HCT116 (cell line): ENCODE measurements at regions not wholly inside any gene's neighbourhood (a gene's known extent, or its start where the extent isn't known, plus 50 kb on each side); places are given as distances from the start of the nearest gene placed in this dataset.

Experiments
- ATAC-seq: fragments of 200-7000 bp; cut with Tn5 transposase; 2 replicates; pipeline ENCODE4 v1.9.1; 2020; ENCODE audit warnings: mild to moderate bottlenecking, moderate library complexity
- BruUV-seq: library from RNA; stranded (reverse); fragments of 400-500 nt; replicated peaks from 2 replicates; lab custom pipeline; 2021; lab: Mats Ljungman, UMichigan
- CTCF ChIA-PET: fragments of 300-600 bp; sonication (Branson Sonifier 250); formaldehyde crosslinking; loops from one replicate; lab custom pipeline; 2021; ENCODE audit warnings: antibody characterized with exemption; lab: Charles Lee
- POLR2A ChIA-PET: fragments of 300-600, 350-600 bp; sonication (Branson Sonifier 250); formaldehyde crosslinking; loops from one replicate; lab custom pipeline; 2021; ENCODE audit warnings: antibody characterized with exemption; lab: Charles Lee
- RAD21 ChIA-PET, 2 experiments: fragments of 300-600 bp; sonication (Branson Sonifier 250); formaldehyde crosslinking; loops; one replicate each; lab custom pipeline; 2023; ENCODE audit warnings: low total read pairs in 2 of 2; ENCODE audit not compliant: uncharacterized antibody in 2 of 2, unreplicated experiment in 2 of 2, low non-redundant PET in 1 of 2; lab: Charles Lee
- DNase-seq: peaks from one replicate; pipeline ENCODE4 v3.0.0-alpha.2; 2010; ENCODE audit warnings: low read depth, low spot score
- H2AFZ ChIP-seq: fragments of 200-600 bp; shearing (Covaris generic), sonication (generic); 2 replicates; pipeline ENCODE4 v1.6.1; 2017; ENCODE audit warnings: low read depth, mixed run types, mixed read lengths, antibody characterized with exemption, low read length; ENCODE audit not compliant: poor library complexity, severe bottlenecking
- H3K27ac ChIP-seq: 2 replicates; pipeline ENCODE4 v1.5.1; 2012; ENCODE audit warnings: low read depth, low read length
- H3K27me3 ChIP-seq: fragments of 200-600 bp; sonication (generic); 2 replicates; pipeline ENCODE4 v1.6.1; 2016; ENCODE audit warnings: mixed run types, low read length, mixed read lengths; ENCODE audit not compliant: insufficient read depth
- H3K36me3 ChIP-seq, 2 experiments: fragments of 200-500 bp in 1 of 2; fragments of 200-600 bp in 1 of 2; sonication (Bioruptor generic) in 1 of 2; sonication (generic) in 1 of 2; 2 replicates each; pipeline versions ENCODE4 v1.5.1 to v1.6.1; 2014 to 2016; ENCODE audit warnings: low read length in 2 of 2, inconsistent platforms in 1 of 2, mixed read lengths in 1 of 2, mixed run types in 1 of 2; ENCODE audit not compliant: insufficient read depth in 2 of 2, control insufficient read depth in 1 of 2
- H3K4me1 ChIP-seq, 2 experiments: fragments of 200-600 bp in 1 of 2; sonication (generic) in 1 of 2; 2 replicates each; pipeline versions ENCODE4 v1.5.1 to v1.6.1; 2012 to 2017; ENCODE audit warnings: low read length in 2 of 2, inconsistent platforms in 1 of 2, mild to moderate bottlenecking in 1 of 2, mixed read lengths in 1 of 2, mixed run types in 1 of 2, moderate library complexity in 1 of 2; ENCODE audit not compliant: insufficient read depth in 2 of 2, control insufficient read depth in 1 of 2
- H3K4me2 ChIP-seq: fragments of 200-600 bp; sonication (generic); 2 replicates; pipeline ENCODE4 v1.6.1; 2017; ENCODE audit warnings: mixed run types, low read length, mixed read lengths
- H3K4me3 ChIP-seq, 2 experiments: fragments of 200-600 bp in 1 of 2; sonication (generic) in 1 of 2; replicated peaks in 1 of 2; 2 replicates each; pipeline ENCODE4 v1.5.1; 2011 to 2016; ENCODE audit warnings: low read length in 2 of 2, control low read depth in 1 of 2, low read depth in 1 of 2, mild to moderate bottlenecking in 1 of 2, mixed read lengths in 1 of 2, mixed run types in 1 of 2
- H3K79me2 ChIP-seq: fragments of 200-600 bp; sonication (generic); 2 replicates; pipeline ENCODE4 v1.6.1; 2017; ENCODE audit warnings: mild to moderate bottlenecking, mixed run types, low read length, moderate library complexity, mixed read lengths; ENCODE audit not compliant: insufficient read depth
- H3K9ac ChIP-seq: fragments of 200-600 bp; sonication (generic); 2 replicates; pipeline ENCODE4 v1.6.1; 2016; ENCODE audit warnings: low read length, mixed read lengths
- H3K9me2 ChIP-seq: fragments of 200-600 bp; sonication (generic), shearing (Covaris generic); 2 replicates; pipeline ENCODE4 v1.6.1; 2017; ENCODE audit warnings: mixed run types, mild to moderate bottlenecking, moderate library complexity; ENCODE audit not compliant: insufficient read depth
- H3K9me3 ChIP-seq, 2 experiments: fragments of 200-500 bp in 1 of 2; fragments of 200-600 bp in 1 of 2; sonication (Bioruptor generic) in 1 of 2; sonication (generic) in 1 of 2; 2 replicates each; pipeline ENCODE4 v1.6.1; 2014 to 2017; ENCODE audit warnings: low read length in 2 of 2, mixed read lengths in 2 of 2, inconsistent platforms in 1 of 2, low read depth in 1 of 2, mild to moderate bottlenecking in 1 of 2, mixed run types in 1 of 2, moderate library complexity in 1 of 2; ENCODE audit not compliant: control insufficient read depth in 1 of 2, insufficient read depth in 1 of 2
- H4K20me1 ChIP-seq: fragments of 200-600 bp; sonication (generic), shearing (Covaris generic); 2 replicates; pipeline ENCODE4 v1.6.1; 2017; ENCODE audit warnings: mixed run types, mild to moderate bottlenecking, moderate library complexity; ENCODE audit not compliant: insufficient read depth
- CBX3 ChIP-seq: IDR thresholded peaks from 2 replicates; pipeline ENCODE4 v1.6.1; 2012; ENCODE audit warnings: low read depth
- CEBPB ChIP-seq: IDR thresholded peaks from 2 replicates; pipeline ENCODE4 v1.6.1; 2012; ENCODE audit warnings: low read depth
- EGR1 ChIP-seq: IDR thresholded peaks from 2 replicates; pipeline ENCODE4 v1.6.1; 2012; ENCODE audit warnings: low read depth
- EZH2 ChIP-seq: fragments of 200-600 bp; sonication (generic); IDR thresholded peaks from 2 replicates; pipeline ENCODE4 v1.6.1; 2017; ENCODE audit warnings: antibody characterized with exemption, mixed run types
- EZH2phosphoT487 ChIP-seq: fragments of 200-600 bp; IDR thresholded peaks from 2 replicates; pipeline ENCODE4 v1.6.1; 2018; ENCODE audit warnings: antibody characterized with exemption, borderline replicate concordance
- FOSL1 ChIP-seq: IDR thresholded peaks from 2 replicates; pipeline ENCODE4 v1.6.1; 2012; ENCODE audit warnings: low read depth
- JUND ChIP-seq: IDR thresholded peaks from 2 replicates; pipeline ENCODE4 v1.6.1; 2012
- POLR2A ChIP-seq: IDR thresholded peaks from 2 replicates; pipeline ENCODE4 v1.7.0; 2011; ENCODE audit warnings: borderline replicate concordance; ENCODE audit not compliant: insufficient read depth, insufficient read length; ENCODE audit errors: extremely low read depth
- RAD21 ChIP-seq: IDR thresholded peaks from 2 replicates; pipeline ENCODE4 v1.6.1; 2012; ENCODE audit warnings: low read depth, mild to moderate bottlenecking
- SIN3A ChIP-seq: IDR thresholded peaks from 2 replicates; pipeline ENCODE4 v1.6.1; 2012; ENCODE audit warnings: low read depth
- SP1 ChIP-seq: IDR thresholded peaks from 2 replicates; pipeline ENCODE4 v1.6.1; 2012; ENCODE audit warnings: low read depth
- SRF ChIP-seq: IDR thresholded peaks from 2 replicates; pipeline ENCODE4 v1.6.1; 2012; ENCODE audit warnings: low read depth
- ZFX ChIP-seq: fragments of 450-650 bp; IDR thresholded peaks from 2 replicates; pipeline ENCODE4 v1.6.1; 2017
- ZNF274 ChIP-seq: fragments of 200-500 bp; sonication (Bioruptor generic); IDR thresholded peaks from 2 replicates; pipeline ENCODE4 v1.6.1; 2014; ENCODE audit warnings: mild to moderate bottlenecking, low read depth, low read length, inconsistent platforms
- intact Hi-C: fragments of 100-400 bp; cut with micrococcal nuclease; formaldehyde crosslinking; loops from 2 replicates; pipeline ENCODE4 v1.10.0; 2022
- TF ChIP-seq, protein P1 (sequence below): IDR thresholded peaks from 2 replicates; pipeline ENCODE4 v1.6.1; 2012
- TF ChIP-seq, protein P2 (sequence below), 3 experiments: fragments of 200-600 bp in 1 of 3; sonication (generic) in 1 of 3; IDR thresholded peaks in 2 of 3; conservative IDR thresholded peaks in 1 of 3; 2 replicates each; pipeline ENCODE4 v1.5.1; 2012 to 2017; ENCODE audit warnings: low read depth in 2 of 3, low read length in 2 of 3, antibody characterized with exemption in 1 of 3, borderline replicate concordance in 1 of 3, control low read depth in 1 of 3, mild to moderate bottlenecking in 1 of 3, mixed read lengths in 1 of 3, mixed run types in 1 of 3, moderate library complexity in 1 of 3; ENCODE audit not compliant: insufficient read depth in 1 of 3
- TF ChIP-seq, protein P3 (sequence below): IDR thresholded peaks from 2 replicates; pipeline ENCODE4 v1.6.1; 2012
- TF ChIP-seq, protein P4 (sequence below): IDR thresholded peaks from 2 replicates; pipeline ENCODE4 v1.6.1; 2011; ENCODE audit warnings: mild to moderate bottlenecking, low read length, moderate library complexity; ENCODE audit not compliant: insufficient replicate concordance; ENCODE audit errors: extremely low read depth

- no peak for ATAC-seq
- no peaks in the 10 kb centered on the region for H3K9me3 ChIP-seq
- no peaks in the 10 kb centered on the region; the same call in 1 of the 2 replicates for H4K20me1 ChIP-seq
- H3K4me1 ChIP-seq: no peaks in the 10 kb centered on the region
- ChIA-PET CTCF (no interaction called here), RAD21 (no interaction called here), POLR2A (no interaction called here)
- DNase-seq: no peak
- H3K4me3 ChIP-seq: no peak overlapping the region
- H3K36me3 ChIP-seq: no peaks in the 10 kb centered on the region
- BruUV-seq: no TSS peak
- no peak overlapping the region for H3K9ac ChIP-seq
- H3K27ac ChIP-seq: no peak overlapping the region
- no peak overlapping the region for H2AFZ ChIP-seq
- H3K9me2 ChIP-seq: no peaks in the 10 kb centered on the region
- no peak for TF ChIP-seq SP1
- no peak for TF ChIP-seq RAD21
- TF ChIP-seq EZH2: no peak
- TF ChIP-seq CBX3: no peak
- TF ChIP-seq JUND: no peak
- TF ChIP-seq, protein P1, sequence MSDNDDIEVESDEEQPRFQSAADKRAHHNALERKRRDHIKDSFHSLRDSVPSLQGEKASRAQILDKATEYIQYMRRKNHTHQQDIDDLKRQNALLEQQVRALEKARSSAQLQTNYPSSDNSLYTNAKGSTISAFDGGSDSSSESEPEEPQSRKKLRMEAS: no peak
- TF ChIP-seq EZH2phosphoT487: no peak
- TF ChIP-seq FOSL1: no peak
- TF ChIP-seq, protein P2, sequence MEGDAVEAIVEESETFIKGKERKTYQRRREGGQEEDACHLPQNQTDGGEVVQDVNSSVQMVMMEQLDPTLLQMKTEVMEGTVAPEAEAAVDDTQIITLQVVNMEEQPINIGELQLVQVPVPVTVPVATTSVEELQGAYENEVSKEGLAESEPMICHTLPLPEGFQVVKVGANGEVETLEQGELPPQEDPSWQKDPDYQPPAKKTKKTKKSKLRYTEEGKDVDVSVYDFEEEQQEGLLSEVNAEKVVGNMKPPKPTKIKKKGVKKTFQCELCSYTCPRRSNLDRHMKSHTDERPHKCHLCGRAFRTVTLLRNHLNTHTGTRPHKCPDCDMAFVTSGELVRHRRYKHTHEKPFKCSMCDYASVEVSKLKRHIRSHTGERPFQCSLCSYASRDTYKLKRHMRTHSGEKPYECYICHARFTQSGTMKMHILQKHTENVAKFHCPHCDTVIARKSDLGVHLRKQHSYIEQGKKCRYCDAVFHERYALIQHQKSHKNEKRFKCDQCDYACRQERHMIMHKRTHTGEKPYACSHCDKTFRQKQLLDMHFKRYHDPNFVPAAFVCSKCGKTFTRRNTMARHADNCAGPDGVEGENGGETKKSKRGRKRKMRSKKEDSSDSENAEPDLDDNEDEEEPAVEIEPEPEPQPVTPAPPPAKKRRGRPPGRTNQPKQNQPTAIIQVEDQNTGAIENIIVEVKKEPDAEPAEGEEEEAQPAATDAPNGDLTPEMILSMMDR (IDR thresholded peaks at IDR 0.05 in 2 of 3, conservative IDR thresholded peaks at IDR 0.05 in 1 of 3; ENCODE audit: borderline replicate concordance in 1 of 3, insufficient read depth in 1 of 3, low read depth in 2 of 3, low read length in 2 of 3): no peak
- TF ChIP-seq, protein P3, sequence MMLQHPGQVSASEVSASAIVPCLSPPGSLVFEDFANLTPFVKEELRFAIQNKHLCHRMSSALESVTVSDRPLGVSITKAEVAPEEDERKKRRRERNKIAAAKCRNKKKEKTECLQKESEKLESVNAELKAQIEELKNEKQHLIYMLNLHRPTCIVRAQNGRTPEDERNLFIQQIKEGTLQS: no peak
- no peak for TF ChIP-seq SIN3A
- TF ChIP-seq POLR2A: no peak
- TF ChIP-seq ZNF274: no peak
- TF ChIP-seq EGR1: no peak
- no peak for TF ChIP-seq CEBPB
- TF ChIP-seq SRF: no peak
- TF ChIP-seq ZFX: no peak
- TF ChIP-seq, protein P4, sequence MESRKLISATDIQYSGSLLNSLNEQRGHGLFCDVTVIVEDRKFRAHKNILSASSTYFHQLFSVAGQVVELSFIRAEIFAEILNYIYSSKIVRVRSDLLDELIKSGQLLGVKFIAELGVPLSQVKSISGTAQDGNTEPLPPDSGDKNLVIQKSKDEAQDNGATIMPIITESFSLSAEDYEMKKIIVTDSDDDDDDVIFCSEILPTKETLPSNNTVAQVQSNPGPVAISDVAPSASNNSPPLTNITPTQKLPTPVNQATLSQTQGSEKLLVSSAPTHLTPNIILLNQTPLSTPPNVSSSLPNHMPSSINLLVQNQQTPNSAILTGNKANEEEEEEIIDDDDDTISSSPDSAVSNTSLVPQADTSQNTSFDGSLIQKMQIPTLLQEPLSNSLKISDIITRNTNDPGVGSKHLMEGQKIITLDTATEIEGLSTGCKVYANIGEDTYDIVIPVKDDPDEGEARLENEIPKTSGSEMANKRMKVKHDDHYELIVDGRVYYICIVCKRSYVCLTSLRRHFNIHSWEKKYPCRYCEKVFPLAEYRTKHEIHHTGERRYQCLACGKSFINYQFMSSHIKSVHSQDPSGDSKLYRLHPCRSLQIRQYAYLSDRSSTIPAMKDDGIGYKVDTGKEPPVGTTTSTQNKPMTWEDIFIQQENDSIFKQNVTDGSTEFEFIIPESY: no peak
- no peak overlapping the region for H3K4me2 ChIP-seq
- H3K27me3 ChIP-seq: peaks cover 4% of the 10 kb centered on the region
- intact Hi-C loops: no loop called here
- H3K79me2 ChIP-seq: no peaks in the 10 kb centered on the region
These were observed 105.7 kb upstream of the RASGEF1B start for GRCh38 chr4:81577392-81577791.
